ENCODE measurements at regions not wholly inside any gene's neighbourhood (a gene's known extent, or its start where the extent isn't known, plus 50 kb on each side); places are given as distances from the start of the nearest gene placed in this dataset.

DNA sequence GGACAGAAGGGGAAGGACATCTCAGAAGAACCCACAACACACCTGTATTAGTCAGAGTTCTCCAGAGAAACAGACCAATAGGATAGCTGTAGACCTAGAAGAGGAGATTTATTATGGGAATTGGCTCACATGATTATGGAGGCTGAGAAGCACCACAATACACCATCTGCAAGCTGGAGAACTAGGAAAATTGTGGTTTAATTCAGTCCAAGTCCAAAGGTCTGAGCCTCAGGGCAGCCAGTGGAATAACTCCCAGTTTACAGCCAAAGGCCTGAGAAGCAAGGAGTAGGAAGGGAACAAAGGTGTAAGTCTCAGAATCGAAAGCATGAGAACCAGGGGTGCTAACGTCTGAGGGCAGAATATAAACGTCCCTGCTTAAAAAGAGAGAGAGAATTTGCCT, 99.6 kb upstream of the AUTS2 start:
- TF ChIP-seq POLR2AphosphoS5 (IDR thresholded peaks at IDR 0.05; ENCODE audit: low read depth, low read length), result no peak
- no peak for TF ChIP-seq SIN3A (IDR thresholded peaks at IDR 0.05; ENCODE audit: borderline replicate concordance, insufficient read depth, low read length)
- TF ChIP-seq TAF1 (IDR thresholded peaks at IDR 0.05; ENCODE audit: borderline replicate concordance, insufficient read depth, low read length), result no peak
- TF ChIP-seq, protein P1, sequence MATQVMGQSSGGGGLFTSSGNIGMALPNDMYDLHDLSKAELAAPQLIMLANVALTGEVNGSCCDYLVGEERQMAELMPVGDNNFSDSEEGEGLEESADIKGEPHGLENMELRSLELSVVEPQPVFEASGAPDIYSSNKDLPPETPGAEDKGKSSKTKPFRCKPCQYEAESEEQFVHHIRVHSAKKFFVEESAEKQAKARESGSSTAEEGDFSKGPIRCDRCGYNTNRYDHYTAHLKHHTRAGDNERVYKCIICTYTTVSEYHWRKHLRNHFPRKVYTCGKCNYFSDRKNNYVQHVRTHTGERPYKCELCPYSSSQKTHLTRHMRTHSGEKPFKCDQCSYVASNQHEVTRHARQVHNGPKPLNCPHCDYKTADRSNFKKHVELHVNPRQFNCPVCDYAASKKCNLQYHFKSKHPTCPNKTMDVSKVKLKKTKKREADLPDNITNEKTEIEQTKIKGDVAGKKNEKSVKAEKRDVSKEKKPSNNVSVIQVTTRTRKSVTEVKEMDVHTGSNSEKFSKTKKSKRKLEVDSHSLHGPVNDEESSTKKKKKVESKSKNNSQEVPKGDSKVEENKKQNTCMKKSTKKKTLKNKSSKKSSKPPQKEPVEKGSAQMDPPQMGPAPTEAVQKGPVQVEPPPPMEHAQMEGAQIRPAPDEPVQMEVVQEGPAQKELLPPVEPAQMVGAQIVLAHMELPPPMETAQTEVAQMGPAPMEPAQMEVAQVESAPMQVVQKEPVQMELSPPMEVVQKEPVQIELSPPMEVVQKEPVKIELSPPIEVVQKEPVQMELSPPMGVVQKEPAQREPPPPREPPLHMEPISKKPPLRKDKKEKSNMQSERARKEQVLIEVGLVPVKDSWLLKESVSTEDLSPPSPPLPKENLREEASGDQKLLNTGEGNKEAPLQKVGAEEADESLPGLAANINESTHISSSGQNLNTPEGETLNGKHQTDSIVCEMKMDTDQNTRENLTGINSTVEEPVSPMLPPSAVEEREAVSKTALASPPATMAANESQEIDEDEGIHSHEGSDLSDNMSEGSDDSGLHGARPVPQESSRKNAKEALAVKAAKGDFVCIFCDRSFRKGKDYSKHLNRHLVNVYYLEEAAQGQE (IDR thresholded peaks at IDR 0.05; ENCODE audit: insufficient read depth in 1 of 2, low read depth in 2 of 2, low read length in 2 of 2), result no peak
- TF ChIP-seq FOXP2 (optimal IDR thresholded peaks at IDR 0.05; ENCODE audit: borderline replicate concordance, extremely low read depth, extremely low read length, insufficient read depth), result no peak

All from PFSK-1 (cell line).